Right cardiac atrium (tissue), 5 donors: ENCODE measurements at regions not wholly inside any gene's neighbourhood (a gene's known extent, or its start where the extent isn't known, plus 50 kb on each side); places are given as distances from the start of the nearest gene placed in this dataset.

ENCODE experiments used
- ATAC-seq, 2 donors: fragments of 200-7000 bp; cut with Tn5 transposase; one replicate each; pipeline versions ENCODE4 v1.8.0 to v1.9.1; 2020; ENCODE audit warnings: moderate library complexity in 2 of 2, mild to moderate bottlenecking in 1 of 2
- DNase-seq, 3 donors: peaks; one replicate each; pipeline ENCODE4 v3.0.0-alpha.2; 2020
- H3K27ac ChIP-seq: one replicate; pipeline ENCODE4 v1.5.1; 2013; ENCODE audit warnings: mild to moderate bottlenecking, low read length, control low read depth, moderate library complexity
- H3K27me3 ChIP-seq: one replicate; pipeline ENCODE4 v1.6.1; 2013; ENCODE audit not compliant: control insufficient read depth, insufficient read depth
- H3K4me1 ChIP-seq: one replicate; pipeline ENCODE4 v1.6.1; 2013; ENCODE audit warnings: low read length; ENCODE audit not compliant: control insufficient read depth, insufficient read depth
- H3K4me3 ChIP-seq: one replicate; pipeline ENCODE4 v1.5.1; 2013; ENCODE audit warnings: low read length, control low read depth
- H3K9me3 ChIP-seq: one replicate; pipeline ENCODE4 v1.6.1; 2013; ENCODE audit warnings: low read length; ENCODE audit not compliant: control insufficient read depth
- WGBS: extraction: QIAGEN DNeasy Blood & Tissue Kit; methylation state at CpG from one replicate; pipeline ENCODE4 v1.1.7; 2013; 5-methylcytosine and 5-hydroxymethylcytosine counted together
- intact Hi-C, 4 donors: fragments of 100-400 bp; cut with DNase I; formaldehyde crosslinking; loops; one replicate each; pipeline versions ENCODE4 v1.11.0 to v1.14.0; 2022 to 2023
- donor health status: healthy with polysubstance abuse.
- donor health status: DM: no; HTN: yes; CAD: no.
- donor health status: DM: no; HTN: no; CAD: no.
- donor health status: DM: no; HTN: yes; CAD: no; lungs with severe emphysema.
- donor health status: DM: yes; HTN: yes; CAD: no.

- WGBS: 80% methylated on average over 5 of the region's 5 CpGs
- no peak overlapping the region for H3K27ac ChIP-seq
- DNase-seq: no peak
- intact Hi-C loops: no loop called here
- H3K27me3 ChIP-seq: no peaks in the 10 kb centered on the region
- no peaks in the 10 kb centered on the region for H3K9me3 ChIP-seq
- no peak for ATAC-seq
- H3K4me1 ChIP-seq: no peaks in the 10 kb centered on the region
- no peak overlapping the region for H3K4me3 ChIP-seq
These were observed 221.8 kb downstream of the SPP2 start for GRCh38 chr2:234272069-234272850.

- no peak for DNase-seq
- H3K4me1 ChIP-seq: no peaks in the 10 kb centered on the region
- intact Hi-C loops: no loop called here
- no peak for ATAC-seq
- H3K4me3 ChIP-seq: no peak overlapping the region
- H3K27me3 ChIP-seq: no peaks in the 10 kb centered on the region
- no peak overlapping the region for H3K27ac ChIP-seq
- 79% methylated on average over 4 of the region's 4 CpGs for WGBS
- no peaks in the 10 kb centered on the region for H3K9me3 ChIP-seq
These were observed 220.8 kb downstream of the SPP2 start for GRCh38 chr2:234271338-234271737.

- 51% methylated on average over 2 of the region's 2 CpGs for WGBS
- no peaks in the 10 kb centered on the region for H3K4me1 ChIP-seq
- H3K27me3 ChIP-seq: no peaks in the 10 kb centered on the region
- no peak overlapping the region for H3K4me3 ChIP-seq
- ATAC-seq: no peak
- intact Hi-C loops: no loop called here
- H3K27ac ChIP-seq: no peak overlapping the region
- DNase-seq: no peak
- no peaks in the 10 kb centered on the region for H3K9me3 ChIP-seq
These were observed 219.3 kb downstream of the SPP2 start for GRCh38 chr2:234269769-234270204.

GRCh38 chr2:234267534-234267933 lies 217.0 kb downstream of the SPP2 start:
- no peak for DNase-seq
- 71% methylated on average over 1 of the region's 1 CpG for WGBS
- ATAC-seq: no peak
- Histone ChIP-seq H3K27ac (no peak overlapping the region), H3K9me3 (no peaks in the 10 kb centered on the region), H3K4me3 (no peak overlapping the region), H3K27me3 (no peaks in the 10 kb centered on the region), H3K4me1 (no peaks in the 10 kb centered on the region)
- intact Hi-C loops: no loop called here

GRCh38 chr2:234266952-234267351 lies 216.4 kb downstream of the SPP2 start:
- DNase-seq (no peak), ATAC-seq (no peak)
- no peak overlapping the region for H3K4me3 ChIP-seq
- intact Hi-C loops: no loop called here
- no peaks in the 10 kb centered on the region for H3K9me3 ChIP-seq
- no peak overlapping the region for H3K27ac ChIP-seq
- no peaks in the 10 kb centered on the region for H3K4me1 ChIP-seq
- 68% methylated on average over 1 of the region's 1 CpG for WGBS
- H3K27me3 ChIP-seq: no peaks in the 10 kb centered on the region

GRCh38 chr2:234265206-234265605 lies 214.7 kb downstream of the SPP2 start:
- no peak overlapping the region for H3K4me3 ChIP-seq
- 77% methylated on average over 2 of the region's 2 CpGs for WGBS

GRCh38 chr2:234261736-234262135 lies 211.2 kb downstream of the SPP2 start:
- DNase-seq (no peak), ATAC-seq (no peak)
- Histone ChIP-seq H3K27ac (no peak overlapping the region), H3K27me3 (no peaks in the 10 kb centered on the region), H3K4me1 (no peaks in the 10 kb centered on the region), H3K9me3 (no peaks in the 10 kb centered on the region), H3K4me3 (no peak overlapping the region)
- WGBS: 84% methylated on average over 2 of the region's 2 CpGs
- intact Hi-C loops: no loop called here

More at GRCh38 chr2:234265206-234265605, 214.7 kb downstream of the SPP2 start:
- Histone ChIP-seq H3K4me1 (no peaks in the 10 kb centered on the region), H3K27me3 (no peaks in the 10 kb centered on the region), H3K9me3 (no peaks in the 10 kb centered on the region), H3K27ac (no peak overlapping the region)
- no peak for ATAC-seq
- intact Hi-C loops: no loop called here
- DNase-seq: no peak

- no peak overlapping the region for H3K27ac ChIP-seq
- H3K27me3 ChIP-seq: no peaks in the 10 kb centered on the region
- H3K4me3 ChIP-seq: no peak overlapping the region
- no peak for ATAC-seq
- DNase-seq: no peak
- intact Hi-C loops: no loop called here
- H3K4me1 ChIP-seq: no peaks in the 10 kb centered on the region
- no peaks in the 10 kb centered on the region for H3K9me3 ChIP-seq
- WGBS: 90% methylated on average over 2 of the region's 2 CpGs
These were observed 208.9 kb downstream of the SPP2 start for GRCh38 chr2:234259440-234259839.

- H3K27me3 ChIP-seq: no peaks in the 10 kb centered on the region
- H3K4me1 ChIP-seq: no peaks in the 10 kb centered on the region
- ATAC-seq: no peak
- no peak for DNase-seq
- H3K27ac ChIP-seq: no peak overlapping the region
- no peak overlapping the region for H3K4me3 ChIP-seq
- WGBS: 91% methylated on average over 5 of the region's 5 CpGs
- no peaks in the 10 kb centered on the region for H3K9me3 ChIP-seq
- intact Hi-C loops: no loop called here
These were observed 208.2 kb downstream of the SPP2 start for GRCh38 chr2:234258562-234259141.

GRCh38 chr2:234257859-234258561 lies 207.5 kb downstream of the SPP2 start:
- ATAC-seq: peak; percentile 54 to 92
- intact Hi-C loops: no loop called here
- Histone ChIP-seq H3K4me3 (no peak overlapping the region), H3K9me3 (no peaks in the 10 kb centered on the region), H3K27ac (no peak overlapping the region), H3K4me1 (no peaks in the 10 kb centered on the region), H3K27me3 (no peaks in the 10 kb centered on the region)
- DNase-seq: peak in 2 of 3 donors; percentile 34 to 49
- WGBS: 38% methylated on average over 10 of the region's 10 CpGs

GRCh38 chr2:234256516-234256915 lies 206.0 kb downstream of the SPP2 start:
- H3K4me3 ChIP-seq: no peak overlapping the region
- DNase-seq (no peak), ATAC-seq (no peak)
- intact Hi-C loops: no loop called here
- no peaks in the 10 kb centered on the region for H3K27me3 ChIP-seq
- WGBS: 64% methylated on average over 3 of the region's 3 CpGs
- no peaks in the 10 kb centered on the region for H3K4me1 ChIP-seq
- no peak overlapping the region for H3K27ac ChIP-seq
- no peaks in the 10 kb centered on the region for H3K9me3 ChIP-seq
